Colon (tissue), 2 donors: ENCODE measurements at regions not wholly inside any gene's neighbourhood (a gene's known extent, or its start where the extent isn't known, plus 50 kb on each side); places are given as distances from the start of the nearest gene placed in this dataset.
"Not testable (repeated sequence)": the region's sequence is repeated elsewhere in the genome, so short reads cannot be mapped to it uniquely, and the experiment has no call there.

Source experiments
- FAIRE-seq: peaks from 2 replicates; lab custom pipeline; 2012; peaks lifted over from hg19 to GRCh38; lab: Jason Lieb, UNC
- donor health status: control.
- donor health status: control.

DNA sequence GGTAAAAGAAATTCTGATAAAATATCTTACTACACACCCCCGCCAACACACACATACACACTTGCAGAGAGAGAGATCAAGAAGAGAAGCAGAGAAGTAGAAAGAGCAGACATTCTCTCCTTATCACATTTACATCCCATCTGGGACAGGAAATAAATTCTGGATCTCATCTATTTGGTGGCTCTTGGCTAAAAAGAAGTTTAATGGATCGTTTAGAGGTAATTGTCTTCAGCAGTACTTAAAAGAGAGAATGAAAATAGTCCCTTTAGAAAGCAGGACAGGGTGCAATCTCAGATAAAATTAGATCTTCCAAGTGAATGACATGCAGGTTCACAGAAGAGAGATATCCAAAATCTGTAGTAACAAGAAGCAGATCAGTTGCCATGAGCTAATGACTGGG, 1392.5 kb downstream of the RAPGEF2 start:
- no peak for FAIRE-seq

DNA sequence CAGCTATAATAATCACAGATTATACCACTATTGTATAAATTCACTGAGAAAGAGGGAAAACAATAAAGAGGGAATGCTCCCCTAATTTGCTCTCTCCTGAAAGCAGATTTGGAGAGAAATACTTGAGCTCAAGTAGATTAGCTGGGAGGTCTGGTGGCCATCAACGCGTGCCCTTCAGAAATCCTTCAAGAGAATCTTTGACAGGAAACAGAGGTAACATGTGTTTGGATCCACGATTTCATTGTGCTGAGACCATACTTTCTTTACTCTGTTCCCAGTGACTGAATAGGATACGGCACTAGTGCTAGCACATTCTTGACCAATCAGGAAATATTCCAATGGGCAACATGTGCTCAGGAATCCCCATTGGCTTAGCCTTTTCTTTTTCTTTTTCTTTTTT, 1395.3 kb downstream of the RAPGEF2 start:
- FAIRE-seq, result no peak

DNA sequence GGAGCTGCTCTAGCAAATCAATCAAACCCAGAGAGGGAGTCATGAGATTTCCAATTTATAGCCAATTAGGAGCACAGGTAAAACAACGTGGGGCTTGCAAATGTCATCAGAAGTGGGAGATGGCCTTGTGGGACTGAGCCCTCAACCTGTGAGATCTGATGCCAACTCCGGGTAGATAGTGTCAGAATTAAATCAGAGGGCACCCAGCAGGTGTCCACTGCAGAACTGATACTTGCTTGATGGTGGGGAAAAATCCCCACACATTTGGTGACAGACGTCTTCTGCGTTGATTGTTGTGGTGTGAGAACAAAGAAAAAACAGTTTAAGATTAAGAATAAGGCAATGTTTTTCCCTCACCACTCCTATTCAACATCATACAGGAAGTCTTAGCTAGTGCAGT, 1402.8 kb downstream of the RAPGEF2 start:
- FAIRE-seq, result no peak

DNA sequence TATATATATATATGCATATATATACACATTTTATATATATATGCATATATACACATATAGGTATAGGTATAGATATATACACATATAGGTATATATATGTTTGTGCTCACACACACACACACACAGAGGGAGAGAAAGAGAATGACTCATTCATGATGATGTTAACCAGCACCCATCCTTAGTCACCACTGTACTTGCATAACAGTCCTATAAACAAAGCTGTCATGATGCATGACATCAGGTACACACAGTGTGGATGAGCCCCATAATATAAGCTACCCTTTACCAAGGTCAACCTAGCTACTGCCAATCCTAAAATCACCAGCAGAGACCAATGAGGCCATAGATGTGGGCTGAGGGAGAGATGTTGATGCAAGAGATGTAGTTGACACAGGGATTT, 1408.0 kb downstream of the RAPGEF2 start:
- FAIRE-seq, result no peak

DNA sequence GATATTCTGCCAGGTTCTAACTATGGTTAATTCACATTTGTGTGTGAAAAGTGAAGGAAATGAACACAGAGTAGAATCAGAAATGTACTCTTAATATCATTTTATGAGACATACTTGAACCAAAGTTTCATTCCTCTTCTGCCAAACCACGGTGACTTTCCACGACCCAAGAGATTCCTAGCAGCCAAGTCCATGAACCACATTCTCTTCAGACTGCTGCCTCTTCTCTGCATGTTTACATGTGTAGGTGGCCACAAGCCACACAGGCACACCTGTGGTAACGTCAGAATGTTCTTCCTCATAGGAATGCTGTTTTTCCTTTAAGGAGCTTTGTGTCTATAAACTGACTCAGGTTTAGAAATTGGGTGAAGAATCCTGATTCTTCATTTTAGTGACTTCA, 1411.2 kb downstream of the RAPGEF2 start:
- no peak for FAIRE-seq

DNA sequence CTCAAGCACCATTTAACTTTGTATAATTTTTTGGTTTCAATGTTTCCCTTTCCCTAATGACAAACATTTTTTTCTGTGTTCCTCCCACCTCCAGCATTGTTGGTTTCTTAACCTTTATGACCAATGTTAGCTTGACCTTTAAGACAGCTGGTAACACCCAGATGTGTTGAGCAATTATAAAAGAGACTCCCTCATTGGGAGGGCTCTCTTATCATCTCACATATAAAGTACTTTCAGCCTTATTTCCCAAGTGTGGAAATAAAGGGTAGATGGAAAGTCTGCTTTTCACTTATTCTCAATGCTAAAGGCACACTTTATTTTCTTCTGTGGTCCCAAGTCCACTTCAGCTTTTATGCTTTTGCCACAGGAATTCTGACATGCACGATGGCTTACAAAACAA, 1420.4 kb downstream of the RAPGEF2 start:
- no peak for FAIRE-seq

DNA sequence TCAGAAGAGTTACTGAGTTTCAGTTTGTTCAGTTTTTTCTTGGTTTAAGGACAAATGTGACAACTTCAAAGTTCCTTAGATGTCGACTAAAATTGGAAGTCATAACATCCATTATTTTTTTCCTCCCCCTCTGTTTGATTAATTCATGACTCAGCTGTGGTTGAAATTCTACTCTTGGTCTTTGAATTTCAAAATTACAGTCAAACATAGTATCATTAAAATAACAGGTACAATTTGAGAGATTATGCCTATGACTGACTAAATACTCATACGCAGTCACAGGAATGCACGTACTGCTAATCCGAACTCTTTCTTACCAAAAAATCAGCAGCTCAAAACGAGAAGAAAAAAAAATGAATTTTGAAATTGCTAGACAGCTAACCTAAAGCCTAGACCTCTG, 1434.8 kb downstream of the RAPGEF2 start:
- no peak for FAIRE-seq

DNA sequence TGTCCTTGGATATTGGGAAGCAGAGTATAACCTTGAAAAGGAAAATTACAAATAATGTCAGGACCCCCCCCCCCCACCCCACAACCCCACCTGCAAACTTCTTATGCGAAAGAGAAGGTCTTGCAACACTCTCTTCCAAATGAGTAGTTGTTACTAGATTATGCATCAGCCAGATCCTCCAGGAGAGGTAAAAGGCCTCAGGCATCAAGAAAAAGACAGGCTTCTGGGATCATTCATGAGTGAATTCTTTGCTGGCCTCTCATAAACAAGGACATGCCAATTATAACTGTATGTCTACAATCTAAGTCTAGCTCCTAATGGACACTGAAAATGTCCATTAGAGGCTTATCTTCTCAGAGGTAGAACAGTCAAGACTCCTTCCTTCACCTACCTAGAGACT, 1443.3 kb downstream of the RAPGEF2 start:
- FAIRE-seq, result no peak

DNA sequence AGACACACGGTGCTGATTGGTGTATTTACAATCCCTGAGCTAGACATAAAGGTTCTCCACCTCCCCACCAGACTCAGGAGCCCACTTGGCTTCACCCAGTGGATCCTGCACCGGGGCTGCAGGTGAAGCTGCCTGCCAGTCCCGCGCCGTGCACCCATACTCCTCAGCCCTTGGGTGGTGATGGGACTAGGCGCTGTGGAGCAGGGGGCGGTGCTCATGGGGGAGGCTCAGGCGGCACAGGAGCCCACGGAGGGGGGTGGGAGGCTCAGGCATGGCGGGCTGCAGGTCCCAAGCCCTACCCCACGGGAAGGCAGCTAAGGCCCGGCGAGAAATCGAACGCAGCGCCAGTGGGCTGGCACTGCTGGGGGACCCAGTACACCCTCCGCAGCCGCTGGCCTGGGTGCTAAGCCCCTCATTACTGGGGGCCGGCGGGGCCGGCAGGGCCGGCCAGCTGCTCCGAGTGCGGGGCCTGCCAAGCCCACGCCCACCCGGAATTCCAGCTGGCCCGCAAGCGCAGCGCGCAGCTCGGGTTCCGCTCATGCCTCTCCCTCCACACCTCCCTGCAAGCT, 1447.2 kb downstream of the RAPGEF2 start:
- not testable (repeated sequence) for FAIRE-seq

DNA sequence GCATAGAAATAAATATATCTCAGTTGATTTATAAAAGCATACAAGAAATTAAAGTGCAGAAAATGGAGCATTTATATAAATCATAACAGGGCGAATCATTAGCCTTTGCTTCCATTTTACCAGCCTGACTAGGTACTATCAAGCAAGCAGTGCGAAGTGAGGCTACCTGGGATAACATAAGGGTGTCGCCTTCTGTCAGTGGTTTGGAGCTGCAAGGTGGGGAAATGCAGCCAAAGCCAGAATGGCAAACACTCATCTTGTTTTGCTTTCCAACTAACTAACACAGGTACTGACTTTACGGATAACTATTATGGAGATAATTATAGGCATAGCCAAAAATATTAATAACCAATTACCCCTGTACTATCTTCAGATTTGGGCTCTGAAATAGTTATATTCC, 1459.8 kb downstream of the RAPGEF2 start:
- FAIRE-seq, result no peak

DNA sequence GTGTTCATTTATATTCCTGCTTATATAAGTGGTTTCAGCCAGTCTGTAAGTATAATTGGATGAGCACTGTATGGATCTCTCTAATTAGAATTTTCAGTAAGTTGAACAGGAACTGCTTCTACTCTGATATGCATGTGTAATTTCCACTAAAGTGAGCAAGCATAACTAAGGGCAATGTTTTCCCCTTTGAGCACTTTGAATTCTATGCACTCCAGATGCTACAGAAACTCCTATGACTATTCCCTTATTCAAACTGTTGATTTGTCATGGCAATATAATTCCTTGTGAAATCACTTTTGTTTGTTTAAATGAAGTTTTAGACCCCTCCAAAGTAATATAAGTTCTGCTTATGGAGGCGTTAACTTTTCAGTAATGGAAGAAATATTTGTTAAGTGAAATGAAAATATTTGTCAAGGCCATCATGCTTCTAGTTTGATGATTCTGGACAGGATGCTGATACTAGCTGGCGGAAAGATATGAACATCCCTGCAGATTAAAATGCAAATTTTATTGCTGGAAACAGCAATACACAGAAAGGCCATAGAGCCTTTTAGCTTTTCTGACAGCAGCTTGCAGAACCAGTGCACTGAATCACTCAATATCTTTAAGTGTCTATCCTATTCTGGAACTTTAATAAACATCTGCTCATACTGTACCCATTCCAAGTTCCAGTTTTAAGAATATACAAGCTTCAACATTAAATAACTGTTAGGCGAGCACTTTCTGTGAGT, 1460.8 kb downstream of the RAPGEF2 start:
- no peak for FAIRE-seq

DNA sequence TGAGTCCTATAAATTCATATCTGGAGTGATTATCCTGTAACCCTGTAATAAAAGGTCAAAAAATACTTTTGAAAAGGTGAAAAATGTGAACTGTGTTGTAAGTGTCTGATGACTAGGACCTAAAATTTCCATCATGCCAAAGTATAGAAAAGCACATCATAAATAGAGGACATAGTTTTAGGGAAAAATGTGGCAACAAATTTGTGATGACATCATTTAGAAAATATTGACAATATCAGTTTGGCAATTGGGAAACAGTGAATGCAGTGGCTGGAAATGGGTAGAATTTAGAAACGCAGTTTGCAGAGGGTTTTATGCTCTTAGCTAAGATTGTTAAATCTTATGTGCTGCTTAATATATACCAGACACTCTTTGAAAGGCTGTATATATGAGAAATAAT, 1464.8 kb downstream of the RAPGEF2 start:
- no peak for FAIRE-seq

DNA sequence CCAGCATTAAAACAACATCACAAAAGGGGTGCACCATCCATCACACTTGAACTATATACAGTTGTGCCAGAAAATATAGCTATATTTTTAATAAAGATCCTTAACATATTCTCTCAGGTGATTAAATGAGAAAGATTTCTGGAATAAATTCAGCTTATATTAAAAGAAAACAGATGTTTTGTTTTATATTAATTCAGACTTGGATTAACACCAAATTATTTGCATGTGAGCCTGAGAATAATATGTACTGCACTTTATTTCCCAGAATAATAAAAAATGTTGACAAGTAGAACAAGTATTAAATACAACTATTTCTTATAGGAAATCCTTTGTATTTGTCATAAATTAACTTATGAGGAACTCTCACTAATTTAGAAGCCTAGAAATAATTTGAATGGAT, 1467.4 kb downstream of the RAPGEF2 start:
- no peak for FAIRE-seq

DNA sequence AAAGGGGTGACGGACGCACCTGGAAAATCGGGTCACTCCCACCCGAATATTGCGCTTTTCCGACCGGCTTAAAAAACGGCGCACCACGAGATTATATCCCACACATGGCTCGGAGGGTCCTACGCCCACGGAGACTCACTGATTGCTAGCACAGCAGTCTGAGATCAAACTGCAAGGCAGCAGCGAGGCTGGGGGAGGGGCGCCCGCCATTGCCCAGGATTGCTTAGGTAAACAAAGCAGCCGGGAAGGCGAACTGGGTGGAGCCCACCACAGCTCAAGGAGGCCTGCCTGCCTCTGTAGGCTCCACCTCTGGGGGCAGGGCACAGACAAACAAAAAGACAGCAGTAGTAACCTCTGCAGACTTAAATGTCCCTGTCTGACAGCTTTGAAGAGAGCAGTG, 1471.4 kb downstream of the RAPGEF2 start:
- FAIRE-seq, result not testable (repeated sequence)

DNA sequence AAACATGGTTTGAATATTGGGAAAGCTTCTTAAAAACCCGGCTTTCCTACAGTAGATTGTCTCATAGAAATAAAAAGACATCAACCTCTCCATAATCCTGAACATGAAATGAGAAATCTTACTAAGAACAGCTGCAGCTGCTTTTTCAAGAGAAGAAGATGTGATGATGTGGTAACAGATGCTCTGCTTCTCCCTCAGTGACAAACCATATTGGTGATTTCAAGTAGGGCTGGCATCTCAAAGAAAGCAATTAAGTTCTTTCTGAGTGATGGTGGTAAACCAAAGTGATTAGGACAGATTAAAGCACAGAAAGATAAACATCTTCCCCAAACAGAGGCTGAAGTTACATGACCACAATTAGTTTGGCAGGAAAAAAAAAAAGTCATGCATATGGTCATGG, 1477.7 kb downstream of the RAPGEF2 start:
- no peak for FAIRE-seq

DNA sequence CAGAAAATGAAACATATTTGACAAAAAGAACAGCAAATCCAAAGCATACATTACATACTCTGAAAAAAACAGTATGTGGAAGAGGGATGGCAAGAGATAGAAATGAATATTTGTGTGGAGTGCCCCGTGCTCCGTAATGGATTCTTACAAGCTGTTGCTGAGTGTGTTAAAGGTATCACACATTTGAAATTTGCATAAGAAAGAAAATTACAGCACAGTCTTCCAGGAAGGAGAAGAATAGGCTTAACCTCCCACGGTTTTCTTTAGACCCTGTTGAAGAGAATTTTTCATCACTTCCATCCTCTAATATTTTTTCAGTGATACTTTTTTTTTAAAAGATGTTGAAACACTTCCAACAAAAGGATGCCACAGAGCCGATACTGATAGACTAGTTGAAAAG, 1489.4 kb downstream of the RAPGEF2 start:
- no peak for FAIRE-seq

DNA sequence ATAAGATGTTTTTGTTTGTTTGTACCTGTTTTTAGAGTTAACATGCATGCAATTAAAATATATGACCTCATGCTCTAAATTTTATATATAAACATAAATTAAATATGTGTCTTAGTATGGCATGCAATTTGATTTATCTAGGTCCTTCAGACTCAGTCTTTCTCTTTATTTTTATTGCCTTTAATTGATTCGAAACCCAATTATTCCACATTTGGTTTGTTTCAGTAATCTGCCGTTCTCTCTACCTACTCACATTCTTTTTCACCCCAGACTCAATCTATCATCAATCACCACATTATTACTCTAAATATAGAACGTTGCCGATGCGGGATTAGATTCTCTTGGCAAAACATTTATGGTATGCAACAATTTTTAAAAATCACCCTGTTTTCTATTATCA, 1492.8 kb downstream of the RAPGEF2 start:
- no peak for FAIRE-seq

DNA sequence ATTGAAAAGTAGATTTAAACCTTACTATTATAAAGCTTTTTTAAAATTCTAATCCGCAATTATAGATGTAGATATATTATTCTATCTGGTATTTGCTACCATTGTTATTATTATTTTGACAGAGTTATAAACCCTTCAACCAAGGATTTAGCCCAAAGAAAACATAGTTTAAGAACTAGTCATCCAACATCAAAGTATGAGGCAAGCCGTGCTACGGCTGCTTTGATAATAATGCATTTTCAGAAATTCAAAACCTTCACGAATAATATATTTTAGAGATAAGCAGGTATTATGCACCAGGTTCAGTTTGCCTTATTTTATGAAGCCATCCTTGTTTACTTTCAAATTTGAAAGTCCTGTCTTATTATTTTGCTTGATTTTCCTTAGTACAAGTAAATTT, 1501.7 kb downstream of the RAPGEF2 start:
- no peak for FAIRE-seq

DNA sequence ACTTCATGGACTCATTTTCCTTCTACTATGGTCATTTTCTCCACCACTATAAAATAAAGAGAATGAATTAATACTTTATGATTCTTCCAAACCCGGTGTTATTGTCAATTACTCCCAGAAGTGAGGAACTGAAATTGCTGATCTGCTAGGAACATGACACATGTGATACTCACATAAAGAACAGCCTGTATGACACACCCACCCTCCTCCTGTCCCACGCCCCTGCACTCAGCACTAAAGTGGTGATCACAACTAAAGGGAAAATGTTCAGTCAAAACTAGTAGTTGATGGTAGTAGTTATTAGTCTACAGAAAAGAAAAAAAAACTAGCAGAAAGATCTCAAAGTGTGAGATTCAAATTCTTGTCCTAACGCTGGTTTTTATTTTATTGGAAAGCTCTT, 1508.3 kb downstream of the RAPGEF2 start:
- no peak for FAIRE-seq

DNA sequence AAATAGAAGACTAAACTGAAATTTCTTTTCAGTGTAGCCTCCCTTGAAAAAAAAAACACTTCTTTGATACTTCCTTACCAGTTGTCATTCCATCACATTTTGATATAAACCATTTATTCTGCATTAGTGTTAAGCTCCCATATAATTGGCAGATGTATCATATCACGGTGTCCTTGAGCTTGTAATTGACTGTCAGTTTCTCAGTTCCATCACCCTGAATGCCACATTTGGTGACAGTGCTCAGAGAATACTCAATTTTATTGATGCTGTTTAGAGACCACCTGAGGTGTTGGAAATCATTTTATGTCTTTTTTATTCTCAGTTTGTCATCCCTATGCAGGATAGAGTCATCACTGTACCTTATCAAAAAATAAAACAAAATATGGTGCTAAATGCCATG, 1528.2 kb downstream of the RAPGEF2 start:
- no peak for FAIRE-seq

DNA sequence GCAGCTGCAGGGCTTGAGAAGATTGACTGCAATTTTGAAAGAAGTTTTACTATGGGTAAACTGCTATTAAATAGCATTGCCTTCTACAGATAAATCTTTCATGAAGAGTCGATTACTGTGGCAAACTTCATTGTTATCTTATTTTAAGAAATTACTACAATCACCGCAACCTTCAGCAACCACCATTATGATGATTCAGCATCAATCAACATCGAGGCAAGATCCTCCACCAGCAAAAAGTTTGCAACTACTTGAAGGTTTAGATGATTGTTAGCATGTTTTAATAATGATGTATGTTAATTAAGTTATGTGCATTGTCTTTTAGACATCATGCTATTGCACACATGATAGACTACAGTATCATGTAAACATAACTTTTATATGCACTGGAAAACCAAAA, 1511.0 kb downstream of the FSTL5 start:
- FAIRE-seq, result no peak

DNA sequence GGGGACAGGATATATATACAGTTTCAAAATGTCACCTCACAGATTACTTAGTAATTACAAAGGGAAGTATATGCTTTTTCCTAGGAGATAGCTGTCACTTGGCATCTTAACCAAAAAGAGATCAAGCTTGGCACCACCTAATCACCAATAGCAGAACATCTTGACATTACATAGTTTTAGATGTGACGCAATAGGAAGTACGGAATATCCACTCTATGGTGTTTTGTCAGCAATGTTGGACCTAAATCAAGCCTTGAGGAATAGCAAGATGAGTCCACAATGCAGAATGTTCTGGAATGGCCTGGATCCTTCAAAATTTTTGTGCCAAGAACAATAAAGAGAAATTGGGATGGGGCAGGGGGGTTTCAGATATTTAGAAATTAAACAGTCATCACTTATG, 1488.2 kb downstream of the FSTL5 start:
- no peak for FAIRE-seq

DNA sequence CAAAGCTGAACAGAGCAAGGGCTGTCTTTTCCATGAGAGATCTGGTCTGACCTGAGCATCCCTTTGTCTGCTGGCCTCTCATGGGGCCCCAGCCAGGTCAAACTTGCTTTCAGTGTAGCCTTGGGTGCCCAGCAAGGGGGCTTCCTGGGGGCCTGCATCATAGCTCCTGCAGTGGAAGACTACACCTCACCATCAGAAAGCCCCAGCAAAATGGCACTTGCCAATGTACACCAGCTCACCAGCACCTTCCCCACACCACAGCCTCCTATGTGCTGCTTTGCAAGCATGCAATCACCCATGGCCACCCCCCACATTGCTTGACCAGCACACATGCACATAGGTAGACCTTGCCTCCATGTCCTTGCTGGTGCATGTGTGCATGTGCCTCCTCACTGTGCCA, 1478.1 kb downstream of the FSTL5 start:
- no peak for FAIRE-seq

DNA sequence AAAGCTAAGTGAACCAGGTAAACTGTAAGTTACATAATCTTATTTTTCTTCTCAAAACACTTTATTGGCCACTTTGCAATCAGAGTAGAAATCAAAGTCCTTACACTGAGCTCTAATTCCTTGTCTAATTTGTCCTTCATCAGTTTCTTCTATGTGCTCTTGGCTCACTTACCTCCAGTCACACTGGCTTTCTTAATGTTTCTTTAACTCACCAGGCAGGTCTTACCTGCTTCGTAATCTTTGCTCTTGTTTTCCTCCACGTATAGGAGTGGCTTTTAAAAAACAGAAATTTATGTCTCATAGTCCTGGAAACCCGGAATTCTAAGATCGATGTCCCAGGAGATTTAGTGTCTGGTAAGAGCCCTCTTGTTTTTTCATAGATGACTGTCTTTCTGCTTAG, 1462.1 kb downstream of the FSTL5 start:
- no peak for FAIRE-seq
